ENCODE measurements at regions not wholly inside any gene's neighbourhood (a gene's known extent, or its start where the extent isn't known, plus 50 kb on each side); places are given as distances from the start of the nearest gene placed in this dataset.

GRCh38 chr2:103526757-103527156, 764.9 kb downstream of the TMEM182 start:
- TF ChIP-seq POLR2AphosphoS5 (IDR thresholded peaks at IDR 0.05; ENCODE audit: low read depth, low read length), result no peak
- no peak for TF ChIP-seq CTCF (IDR thresholded peaks at IDR 0.05)
- TF ChIP-seq REST (IDR thresholded peaks at IDR 0.05; ENCODE audit: insufficient read depth in 1 of 2, low read depth in 2 of 2, low read length in 1 of 2), result no peak

All from Panc1 (cell line).